Cardiac muscle cell (in vitro differentiated cells and primary cell): ENCODE measurements at regions not wholly inside any gene's neighbourhood (a gene's known extent, or its start where the extent isn't known, plus 50 kb on each side); places are given as distances from the start of the nearest gene placed in this dataset.

Experiments
- DNase-seq, 2 donors: peaks; one replicate each; pipeline versions ENCODE4 v3.0.0 to v3.0.0-alpha.2; 2010 to 2017; ENCODE audit warnings: low read depth in 1 of 2, low spot score in 1 of 2
- H3K27ac ChIP-seq: fragments of 200-600 bp; sonication (generic); 2 replicates; pipeline ENCODE4 v1.5.1; 2016
- H3K27me3 ChIP-seq: fragments of 200-600 bp; sonication (generic); 2 replicates; pipeline ENCODE4 v1.6.0; 2016; ENCODE audit warnings: control low read depth
- H3K36me3 ChIP-seq: fragments of 200-600 bp; sonication (generic); 2 replicates; pipeline ENCODE4 v1.5.1; 2016; ENCODE audit warnings: control low read depth
- H3K4me1 ChIP-seq: fragments of 200-600 bp; sonication (generic); 2 replicates; pipeline ENCODE4 v1.8.1; 2017; ENCODE audit warnings: low read depth, mild to moderate bottlenecking, mixed run types
- H3K4me3 ChIP-seq: fragments of 200-600 bp; sonication (generic); 2 replicates; pipeline ENCODE4 v1.5.1; 2016; ENCODE audit warnings: mild to moderate bottlenecking
- H3K9me3 ChIP-seq: fragments of 200-600 bp; sonication (generic); 2 replicates; pipeline ENCODE4 v1.5.1; 2017; ENCODE audit warnings: low read depth, mild to moderate bottlenecking, control low read depth
- TF ChIP-seq, protein P1 (sequence below): IDR thresholded peaks from 2 replicates; pipeline ENCODE4 v1.5.1; 2012; ENCODE audit warnings: low read depth, mild to moderate bottlenecking, low read length

DNA sequence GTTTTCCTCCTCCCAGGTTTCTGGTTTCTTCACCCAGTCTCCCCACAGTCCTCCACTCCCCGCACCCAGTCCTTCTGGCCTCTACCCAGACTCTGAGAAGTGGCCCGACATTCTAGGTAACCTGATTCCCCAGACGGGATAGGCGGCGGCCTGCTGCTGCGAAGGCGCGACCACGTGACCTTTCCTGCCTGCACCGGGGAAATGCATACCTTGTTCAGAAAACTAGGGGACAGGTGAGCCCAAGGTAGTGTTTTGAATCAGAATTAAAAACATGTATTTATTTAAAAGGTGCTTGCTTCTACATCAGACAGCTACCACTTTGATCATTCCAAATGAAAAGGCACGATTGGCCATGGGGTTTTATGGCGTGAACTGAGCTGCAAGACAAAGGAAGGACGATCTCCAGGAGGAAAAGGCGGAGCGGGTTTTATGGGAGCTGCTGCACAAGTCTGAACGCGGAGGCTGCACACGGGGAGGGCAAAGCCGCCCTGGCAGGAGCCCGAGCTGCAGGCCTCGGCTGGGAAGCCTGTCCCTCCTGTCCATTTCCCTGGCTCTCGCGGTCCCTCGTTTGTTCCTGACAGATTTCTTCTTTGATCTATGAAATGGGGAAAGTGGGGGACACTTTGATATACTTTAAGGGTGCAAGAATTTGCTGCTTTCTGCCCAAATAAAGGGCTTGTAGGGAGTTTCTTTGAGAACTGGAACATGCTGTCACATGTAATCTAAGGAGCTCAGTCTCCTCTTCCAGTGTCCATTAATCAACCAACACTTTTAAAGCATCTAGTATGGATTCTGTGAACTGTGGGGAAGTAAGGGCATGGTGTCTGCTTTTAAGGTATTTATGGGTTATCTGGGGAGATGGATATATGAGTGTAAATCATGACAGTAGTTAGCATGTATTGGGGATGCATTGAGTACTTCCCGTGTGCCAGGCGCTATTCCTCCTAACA lies 150.9 kb downstream of the SPRY1 start:
- no peak overlapping the region for H3K4me3 ChIP-seq
- no peaks in the 10 kb centered on the region for H3K27me3 ChIP-seq
- no peak overlapping the region for H3K27ac ChIP-seq

GRCh38 chr4:123553279-123553678 lies 156.7 kb downstream of the SPRY1 start:
- no peaks in the 10 kb centered on the region for H3K27me3 ChIP-seq
- H3K36me3 ChIP-seq: no peaks in the 10 kb centered on the region
- no peak for DNase-seq
- TF ChIP-seq, protein P1, sequence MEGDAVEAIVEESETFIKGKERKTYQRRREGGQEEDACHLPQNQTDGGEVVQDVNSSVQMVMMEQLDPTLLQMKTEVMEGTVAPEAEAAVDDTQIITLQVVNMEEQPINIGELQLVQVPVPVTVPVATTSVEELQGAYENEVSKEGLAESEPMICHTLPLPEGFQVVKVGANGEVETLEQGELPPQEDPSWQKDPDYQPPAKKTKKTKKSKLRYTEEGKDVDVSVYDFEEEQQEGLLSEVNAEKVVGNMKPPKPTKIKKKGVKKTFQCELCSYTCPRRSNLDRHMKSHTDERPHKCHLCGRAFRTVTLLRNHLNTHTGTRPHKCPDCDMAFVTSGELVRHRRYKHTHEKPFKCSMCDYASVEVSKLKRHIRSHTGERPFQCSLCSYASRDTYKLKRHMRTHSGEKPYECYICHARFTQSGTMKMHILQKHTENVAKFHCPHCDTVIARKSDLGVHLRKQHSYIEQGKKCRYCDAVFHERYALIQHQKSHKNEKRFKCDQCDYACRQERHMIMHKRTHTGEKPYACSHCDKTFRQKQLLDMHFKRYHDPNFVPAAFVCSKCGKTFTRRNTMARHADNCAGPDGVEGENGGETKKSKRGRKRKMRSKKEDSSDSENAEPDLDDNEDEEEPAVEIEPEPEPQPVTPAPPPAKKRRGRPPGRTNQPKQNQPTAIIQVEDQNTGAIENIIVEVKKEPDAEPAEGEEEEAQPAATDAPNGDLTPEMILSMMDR: no peak
- no peaks in the 10 kb centered on the region for H3K9me3 ChIP-seq
- H3K4me1 ChIP-seq: peaks cover 28% of the 10 kb centered on the region
- no peak overlapping the region for H3K27ac ChIP-seq
- H3K4me3 ChIP-seq: no peak overlapping the region

More for the DNA sequence above, 150.9 kb downstream of the SPRY1 start:
- peak in 1 of 2 donors; percentile 34 for DNase-seq
- H3K4me1 ChIP-seq: peaks cover 4% of the 10 kb centered on the region
- TF ChIP-seq, protein P1: no peak
- H3K9me3 ChIP-seq: no peaks in the 10 kb centered on the region
- no peaks in the 10 kb centered on the region for H3K36me3 ChIP-seq

DNA sequence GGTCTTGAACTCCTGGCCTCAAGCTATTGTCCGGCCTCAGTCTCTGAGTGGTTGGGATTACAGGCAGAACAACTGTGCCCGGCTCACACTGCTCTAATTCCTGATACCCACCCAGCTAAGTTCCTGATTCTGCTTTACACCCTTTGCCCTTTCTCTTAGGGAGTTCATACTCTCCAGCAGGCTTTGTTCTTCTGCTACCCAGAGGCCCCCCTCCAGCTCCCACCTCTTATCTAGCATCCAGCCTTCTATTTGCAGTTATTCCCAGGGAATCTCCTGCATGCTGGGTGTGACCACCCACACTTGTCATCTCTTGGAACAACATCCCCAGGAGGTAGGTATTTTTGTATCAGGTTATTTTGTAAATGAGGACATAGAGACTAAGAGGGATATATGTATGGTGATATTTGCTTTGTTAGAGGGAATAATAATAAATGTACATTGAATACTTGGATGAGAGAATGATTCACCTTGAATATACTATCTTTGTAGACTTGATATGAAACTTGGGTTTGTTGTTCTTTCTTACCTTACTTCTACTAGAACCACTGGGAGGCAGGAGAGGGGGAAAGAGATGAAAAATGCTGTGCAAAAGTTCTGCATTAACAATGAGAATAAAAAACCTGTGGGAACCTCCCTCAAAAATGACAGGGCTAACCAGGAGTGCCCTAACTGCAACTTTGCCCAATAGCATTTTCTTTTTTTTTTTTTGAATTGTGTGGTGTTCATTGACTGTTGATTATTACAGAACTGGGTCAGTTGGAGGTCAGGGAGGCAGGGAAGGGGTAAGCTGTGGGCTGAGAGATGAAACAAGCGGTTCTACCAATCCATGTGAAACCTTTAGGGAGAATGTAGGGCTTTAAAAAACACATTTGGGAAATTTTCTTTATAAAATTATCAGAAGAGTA lies 157.4 kb downstream of the SPRY1 start:
- H3K4me1 ChIP-seq: peaks cover 28% of the 10 kb centered on the region
- no peak overlapping the region for H3K27ac ChIP-seq
- DNase-seq: peak in 1 of 2 donors; percentile 26
- no peaks in the 10 kb centered on the region for H3K36me3 ChIP-seq
- TF ChIP-seq, protein P1: no peak
- H3K4me3 ChIP-seq: no peak overlapping the region
- H3K27me3 ChIP-seq: no peaks in the 10 kb centered on the region
- H3K9me3 ChIP-seq: no peaks in the 10 kb centered on the region

GRCh38 chr4:123554801-123555232 lies 158.2 kb downstream of the SPRY1 start:
- no peaks in the 10 kb centered on the region for H3K36me3 ChIP-seq
- peak overlapping the region; percentile 73 for H3K27ac ChIP-seq
- peaks cover 30% of the 10 kb centered on the region for H3K4me1 ChIP-seq
- no peaks in the 10 kb centered on the region for H3K27me3 ChIP-seq
- DNase-seq: peak in 1 of 2 donors; percentile 10
- TF ChIP-seq, protein P1: no peak
- no peak overlapping the region for H3K4me3 ChIP-seq
- H3K9me3 ChIP-seq: no peaks in the 10 kb centered on the region

GRCh38 chr4:123555233-123555806 lies 158.7 kb downstream of the SPRY1 start:
- no peak overlapping the region for H3K4me3 ChIP-seq
- no peaks in the 10 kb centered on the region for H3K36me3 ChIP-seq
- TF ChIP-seq, protein P1: no peak
- peak; percentile 60 to 99 for DNase-seq
- no peaks in the 10 kb centered on the region for H3K9me3 ChIP-seq
- H3K27ac ChIP-seq: peak overlapping the region; percentile 73
- peaks cover 35% of the 10 kb centered on the region for H3K4me1 ChIP-seq
- no peaks in the 10 kb centered on the region for H3K27me3 ChIP-seq
